ENCODE measurements at regions not wholly inside any gene's neighbourhood (a gene's known extent, or its start where the extent isn't known, plus 50 kb on each side); places are given as distances from the start of the nearest gene placed in this dataset.
"Not testable (repeated sequence)": the region's sequence is repeated elsewhere in the genome, so short reads cannot be mapped to it uniquely, and the experiment has no call there.

GRCh38 chr5:119966028-119966427 is 336.7 kb downstream of the FAM170A start:
- Histone ChIP-seq H3K4me1 (no peaks in the 10 kb centered on the region), H3K4me3 (no peak overlapping the region), H3K36me3 (no peaks in the 10 kb centered on the region), H3K27me3 (no peaks in the 10 kb centered on the region), H3K9me3 (no peaks in the 10 kb centered on the region), H3K27ac (no peak overlapping the region)
- no peak for DNase-seq (ENCODE audit: low spot score in 2 of 2)
- TF ChIP-seq POLR2AphosphoS5 (IDR thresholded peaks at IDR 0.05) (no peak), POLR2A (IDR thresholded peaks at IDR 0.05) (no peak), CTCF (IDR thresholded peaks at IDR 0.05) (no peak)
- intact Hi-C loops (cut with DNase I; ENCODE audit: low total_unique reads) = no loop called here

GRCh38 chr5:119968690-119969089 is 339.3 kb downstream of the FAM170A start:
- H3K36me3 ChIP-seq = no peaks in the 10 kb centered on the region
- no peak for DNase-seq (ENCODE audit: low spot score in 2 of 2)
- intact Hi-C loops (cut with DNase I; ENCODE audit: low total_unique reads) = no loop called here
- no peak overlapping the region for H3K27ac ChIP-seq
- H3K27me3 ChIP-seq = no peaks in the 10 kb centered on the region
- no peaks in the 10 kb centered on the region for H3K4me1 ChIP-seq
- TF ChIP-seq POLR2AphosphoS5 (IDR thresholded peaks at IDR 0.05) (no peak), CTCF (IDR thresholded peaks at IDR 0.05) (no peak), POLR2A (IDR thresholded peaks at IDR 0.05) (no peak)
- no peak overlapping the region for H3K4me3 ChIP-seq
- H3K9me3 ChIP-seq = no peaks in the 10 kb centered on the region

DNA sequence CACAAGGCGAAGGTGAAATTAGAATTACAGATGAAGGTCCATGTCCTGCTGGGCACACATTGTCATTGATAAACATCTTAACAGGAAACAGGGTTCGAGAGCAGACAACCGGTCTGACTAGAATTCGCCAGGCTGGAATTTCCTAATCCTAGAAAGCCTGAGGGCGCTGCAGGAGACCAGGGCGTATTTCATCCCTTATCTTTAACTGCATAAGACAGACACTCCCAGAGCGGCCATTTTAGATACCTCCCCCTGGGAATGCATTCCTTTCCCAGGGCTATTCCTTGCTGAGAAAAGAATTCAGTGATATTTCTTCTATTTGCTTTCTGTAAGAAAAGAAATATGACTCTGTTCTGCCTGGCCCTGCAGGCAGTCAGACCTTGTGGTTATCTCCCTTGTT is 357.7 kb downstream of the FAM170A start:
- H3K27ac ChIP-seq; H3K36me3 ChIP-seq; DNase-seq (ENCODE audit: low spot score in 2 of 2); H3K4me3 ChIP-seq; H3K4me1 ChIP-seq; H3K27me3 ChIP-seq; intact Hi-C loops (cut with DNase I; ENCODE audit: low total_unique reads): not testable (repeated sequence)
- peaks cover 12 to 17% of the 10 kb centered on the region in 2 donors for H3K9me3 ChIP-seq

- TF ChIP-seq POLR2A (IDR thresholded peaks at IDR 0.05) (no peak), POLR2AphosphoS5 (IDR thresholded peaks at IDR 0.05) (no peak), CTCF (IDR thresholded peaks at IDR 0.05) (no peak)
- no peaks in the 10 kb centered on the region for H3K36me3 ChIP-seq
- no peak overlapping the region for H3K4me3 ChIP-seq
- no peak for DNase-seq (ENCODE audit: low spot score in 2 of 2)
- no peak overlapping the region for H3K27ac ChIP-seq
- peaks cover 9 to 10% of the 10 kb centered on the region in 2 donors for H3K9me3 ChIP-seq
- no peaks in the 10 kb centered on the region for H3K4me1 ChIP-seq
- no peaks in the 10 kb centered on the region for H3K27me3 ChIP-seq
- intact Hi-C loops (cut with DNase I; ENCODE audit: low total_unique reads) = loop anchor here (10.0 kb wide), 1 partner anchor 1623 kb away; no protein-coding TSS in a partner anchor
These were observed 362.3 kb downstream of the FAM170A start for GRCh38 chr5:119991625-119992024.

- TF ChIP-seq CTCF (IDR thresholded peaks at IDR 0.05) = no peak
- no peak for TF ChIP-seq POLR2AphosphoS5 (IDR thresholded peaks at IDR 0.05)
- TF ChIP-seq POLR2A (IDR thresholded peaks at IDR 0.05) = no peak
These were observed 366.8 kb downstream of the FAM170A start for GRCh38 chr5:119996128-119996527.

GRCh38 chr5:120007598-120007997 is 378.2 kb downstream of the FAM170A start:
- H3K27ac ChIP-seq = no peak overlapping the region

More at GRCh38 chr5:119996128-119996527, 366.8 kb downstream of the FAM170A start:
- Histone ChIP-seq H3K27me3 (no peaks in the 10 kb centered on the region), H3K4me1 (no peaks in the 10 kb centered on the region), H3K27ac (no peak overlapping the region), H3K36me3 (no peaks in the 10 kb centered on the region), H3K4me3 (no peak overlapping the region), H3K9me3 (no peaks in the 10 kb centered on the region)
- DNase-seq (ENCODE audit: low spot score in 2 of 2) = no peak
- intact Hi-C loops (cut with DNase I; ENCODE audit: low total_unique reads) = loop anchor here (10.0 kb wide), 1 partner anchor 1619 kb away; no protein-coding TSS in a partner anchor

More at GRCh38 chr5:120007598-120007997, 378.2 kb downstream of the FAM170A start:
- intact Hi-C loops (cut with DNase I; ENCODE audit: low total_unique reads) = no loop called here
- H3K27me3 ChIP-seq = no peaks in the 10 kb centered on the region
- no peaks in the 10 kb centered on the region for H3K4me1 ChIP-seq
- H3K9me3 ChIP-seq = no peaks in the 10 kb centered on the region
- no peak overlapping the region for H3K4me3 ChIP-seq
- no peak for TF ChIP-seq POLR2A (IDR thresholded peaks at IDR 0.05)
- TF ChIP-seq POLR2AphosphoS5 (IDR thresholded peaks at IDR 0.05) = no peak
- TF ChIP-seq CTCF (IDR thresholded peaks at IDR 0.05) = no peak
- no peak for DNase-seq (ENCODE audit: low spot score in 2 of 2)
- H3K36me3 ChIP-seq = no peaks in the 10 kb centered on the region
